Activated naive CD8-positive, alpha-beta T cell (primary cell): ENCODE measurements at regions not wholly inside any gene's neighbourhood (a gene's known extent, or its start where the extent isn't known, plus 50 kb on each side); places are given as distances from the start of the nearest gene placed in this dataset.
"Not testable (repeated sequence)": the region's sequence is repeated elsewhere in the genome, so short reads cannot be mapped to it uniquely, and the experiment has no call there.

Source experiments
- H3K27ac Mint-ChIP-seq: one replicate; pipeline ENCODE4 v1.8.0; 2021; ENCODE audit warnings: mixed read lengths
- H3K27me3 Mint-ChIP-seq: one replicate; pipeline ENCODE4 v1.8.0; 2021; ENCODE audit warnings: mixed read lengths
- H3K36me3 Mint-ChIP-seq: one replicate; pipeline ENCODE4 v1.8.0; 2021; ENCODE audit warnings: mixed read lengths
- H3K4me1 Mint-ChIP-seq: one replicate; pipeline ENCODE4 v1.8.0; 2021; ENCODE audit warnings: low read depth, mixed read lengths
- H3K4me3 Mint-ChIP-seq: one replicate; pipeline ENCODE4 v1.8.0; 2021; ENCODE audit warnings: mild to moderate bottlenecking, mixed read lengths
- H3K9me3 Mint-ChIP-seq: one replicate; pipeline ENCODE4 v1.8.0; 2021; ENCODE audit warnings: low read depth, mixed read lengths

DNA sequence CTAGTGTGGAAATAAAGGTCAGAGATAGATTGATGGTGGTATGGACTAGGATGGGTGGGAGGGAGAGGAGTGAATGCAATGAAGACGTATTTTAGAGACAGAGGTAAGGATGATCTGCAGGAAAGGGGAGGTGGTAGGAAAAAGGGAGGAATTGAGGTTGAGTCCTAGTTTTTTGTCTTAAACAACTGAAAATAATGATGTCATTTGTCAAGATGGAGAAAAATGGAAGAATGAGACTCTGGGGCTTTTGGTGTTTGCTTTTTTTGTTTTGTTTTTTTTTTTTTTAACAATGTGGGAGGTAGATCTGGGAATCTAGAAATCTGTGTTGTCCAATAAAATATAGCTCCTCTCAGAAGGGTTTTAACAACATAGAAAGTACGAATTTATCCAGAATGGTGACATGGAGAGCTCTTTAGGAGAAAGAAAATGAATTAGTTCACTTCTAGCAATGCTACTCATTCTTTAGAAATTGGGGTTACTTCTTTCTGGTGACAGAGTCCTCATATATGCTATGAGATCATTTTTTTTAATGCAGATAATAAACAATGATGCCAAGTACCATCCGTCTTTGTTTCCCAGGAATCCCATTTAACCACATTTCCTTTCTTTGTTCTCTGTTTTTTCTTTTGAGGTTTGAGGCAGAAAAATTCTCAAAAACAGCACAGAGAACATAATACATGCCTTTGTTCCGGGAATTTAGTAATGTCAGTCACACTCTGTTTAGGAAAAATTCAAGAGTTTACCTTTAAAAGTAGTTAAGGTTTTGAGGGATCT, 225.3 kb upstream of the COX10 start:
- H3K4me1 Mint-ChIP-seq: peaks cover 3% of the 10 kb centered on the region
- peaks cover 5% of the 10 kb centered on the region for H3K9me3 Mint-ChIP-seq
- H3K27me3 Mint-ChIP-seq: no peaks in the 10 kb centered on the region
- H3K36me3 Mint-ChIP-seq: peaks cover 3% of the 10 kb centered on the region
- H3K4me3 Mint-ChIP-seq: no peak overlapping the region
- no peak overlapping the region for H3K27ac Mint-ChIP-seq

DNA sequence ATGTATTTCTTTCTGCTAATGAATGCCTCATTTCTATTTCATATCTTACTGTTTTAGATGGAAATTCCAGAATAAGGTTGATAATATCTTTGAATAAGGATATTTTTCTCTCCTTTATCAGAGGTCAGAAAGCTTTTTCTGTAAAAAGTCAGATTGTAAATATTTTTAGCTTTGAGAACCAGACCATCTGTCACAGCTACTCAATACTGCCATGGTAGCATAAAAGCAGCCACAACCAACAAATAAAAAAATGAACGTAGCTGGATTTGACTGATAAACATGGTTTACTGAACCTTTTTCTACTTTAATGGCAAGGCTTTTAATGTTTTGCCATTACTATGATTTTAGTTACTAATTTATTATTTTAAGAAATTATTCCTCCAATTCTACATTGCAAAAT, 217.4 kb upstream of the COX10 start:
- H3K27me3 Mint-ChIP-seq: no peaks in the 10 kb centered on the region
- no peak overlapping the region for H3K4me3 Mint-ChIP-seq
- H3K4me1 Mint-ChIP-seq: no peaks in the 10 kb centered on the region
- peaks cover 17% of the 10 kb centered on the region for H3K36me3 Mint-ChIP-seq
- peaks cover 5% of the 10 kb centered on the region for H3K9me3 Mint-ChIP-seq
- no peak overlapping the region for H3K27ac Mint-ChIP-seq

DNA sequence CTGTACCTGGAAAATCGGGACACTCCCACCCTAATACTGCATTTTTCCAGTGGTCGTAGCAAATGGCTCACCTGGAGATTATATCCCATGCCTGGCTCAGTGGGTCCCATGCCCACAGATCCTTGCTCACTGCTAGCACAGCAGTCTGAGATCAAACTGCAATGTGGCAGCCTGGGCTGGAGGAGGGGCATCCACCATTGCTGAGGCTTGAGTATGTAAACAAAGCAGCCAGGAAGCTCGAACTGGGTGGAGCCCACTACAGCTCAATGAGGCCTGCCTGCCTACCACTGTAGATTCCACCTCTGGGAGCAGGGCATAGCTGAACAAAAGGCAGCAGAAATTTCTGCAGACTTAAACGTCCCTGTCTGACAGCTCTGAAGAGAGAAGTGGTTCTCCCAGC, 213.6 kb upstream of the COX10 start:
- H3K27ac Mint-ChIP-seq, H3K4me3 Mint-ChIP-seq, H3K9me3 Mint-ChIP-seq, H3K4me1 Mint-ChIP-seq, H3K27me3 Mint-ChIP-seq: not testable (repeated sequence)
- H3K36me3 Mint-ChIP-seq: peaks cover 25% of the 10 kb centered on the region

DNA sequence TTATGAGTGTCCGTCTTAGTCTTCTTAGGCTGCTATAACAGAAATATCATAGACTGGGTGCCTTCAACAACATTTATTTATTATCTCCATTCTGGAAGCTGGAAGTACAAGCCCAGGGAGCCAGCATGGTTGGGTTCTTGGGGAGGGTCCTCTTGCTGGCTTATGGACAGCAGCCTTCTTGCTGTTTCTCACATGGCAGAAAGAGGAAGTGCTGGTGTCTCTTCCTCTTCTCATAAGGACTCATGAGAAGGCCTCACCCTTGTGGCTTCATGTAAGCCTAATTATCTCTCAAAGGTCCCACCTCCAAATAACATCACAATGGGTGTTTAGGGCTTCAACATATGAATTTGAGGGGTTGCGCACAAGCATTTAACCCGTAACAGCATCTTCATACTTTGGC, 207.0 kb upstream of the COX10 start:
- no peak overlapping the region for H3K4me3 Mint-ChIP-seq
- no peak overlapping the region for H3K27ac Mint-ChIP-seq
- H3K27me3 Mint-ChIP-seq: no peaks in the 10 kb centered on the region
- H3K4me1 Mint-ChIP-seq: peaks cover 5% of the 10 kb centered on the region
- H3K36me3 Mint-ChIP-seq: peaks cover 11% of the 10 kb centered on the region
- peaks cover 9% of the 10 kb centered on the region for H3K9me3 Mint-ChIP-seq

DNA sequence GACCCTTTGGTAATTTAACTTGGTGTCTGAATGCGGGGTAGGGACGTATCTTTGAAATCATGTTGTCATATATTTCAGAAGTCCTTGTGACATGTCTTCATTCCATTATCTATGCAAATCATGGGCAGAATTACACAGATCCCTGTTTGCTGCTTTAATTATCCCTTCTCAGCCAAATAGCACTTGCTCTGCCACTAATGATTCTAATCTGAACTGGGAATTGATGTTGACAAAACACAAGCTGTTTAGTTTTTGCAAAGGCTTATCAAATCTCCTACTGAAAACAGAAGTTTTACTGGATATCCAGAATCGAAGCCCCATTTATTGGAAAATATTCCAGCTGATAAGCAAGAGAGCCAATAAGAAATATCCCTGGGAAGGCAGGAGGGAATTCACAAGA, 205.9 kb upstream of the COX10 start:
- no peak overlapping the region for H3K4me3 Mint-ChIP-seq
- peaks cover 5% of the 10 kb centered on the region for H3K4me1 Mint-ChIP-seq
- H3K9me3 Mint-ChIP-seq: peaks cover 5% of the 10 kb centered on the region
- no peaks in the 10 kb centered on the region for H3K27me3 Mint-ChIP-seq
- H3K36me3 Mint-ChIP-seq: peaks cover under 1% of the 10 kb centered on the region
- no peak overlapping the region for H3K27ac Mint-ChIP-seq

DNA sequence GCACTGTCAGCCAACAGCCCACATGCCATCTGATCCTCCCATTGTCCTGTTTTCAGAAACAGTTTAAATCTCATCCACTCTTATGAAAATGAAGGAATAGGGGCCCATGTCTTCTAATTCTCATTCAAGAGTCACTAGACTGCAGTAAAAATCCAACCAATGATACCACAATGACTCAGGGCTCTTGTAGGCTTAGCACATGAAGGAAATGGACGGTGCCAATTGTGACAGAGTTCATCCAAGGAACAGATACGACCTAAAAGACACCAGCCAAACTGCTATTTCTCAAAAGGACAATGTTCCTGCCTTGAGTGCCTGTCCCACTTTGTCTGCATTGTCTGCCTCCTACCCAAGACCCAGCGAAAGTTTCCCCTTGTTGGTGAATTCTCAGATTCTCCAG, 204.8 kb upstream of the COX10 start:
- no peak overlapping the region for H3K4me3 Mint-ChIP-seq
- no peaks in the 10 kb centered on the region for H3K27me3 Mint-ChIP-seq
- no peaks in the 10 kb centered on the region for H3K9me3 Mint-ChIP-seq
- no peaks in the 10 kb centered on the region for H3K36me3 Mint-ChIP-seq
- no peak overlapping the region for H3K27ac Mint-ChIP-seq
- peaks cover 5% of the 10 kb centered on the region for H3K4me1 Mint-ChIP-seq

DNA sequence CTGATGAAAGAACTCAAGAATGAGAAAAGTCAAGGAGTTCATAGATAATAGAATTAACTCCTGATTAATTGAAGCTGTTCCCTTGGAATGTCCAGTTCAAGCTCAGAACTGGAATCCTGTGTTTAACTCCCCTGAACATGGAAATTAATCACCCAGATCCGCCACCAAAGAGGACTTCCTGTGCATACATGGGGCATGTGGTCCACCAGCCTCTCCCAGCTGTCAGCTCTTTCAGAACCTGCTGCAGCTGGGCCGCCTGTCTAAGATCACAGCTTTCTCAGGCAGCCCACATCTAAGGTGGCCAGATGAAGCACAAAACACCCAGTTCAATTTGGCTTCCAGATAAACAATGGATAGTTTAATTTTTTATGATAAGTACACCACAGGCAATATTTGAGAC, 203.7 kb upstream of the COX10 start:
- H3K4me1 Mint-ChIP-seq: peaks cover 5% of the 10 kb centered on the region
- no peak overlapping the region for H3K27ac Mint-ChIP-seq
- H3K36me3 Mint-ChIP-seq: no peaks in the 10 kb centered on the region
- H3K4me3 Mint-ChIP-seq: no peak overlapping the region
- H3K9me3 Mint-ChIP-seq: no peaks in the 10 kb centered on the region
- no peaks in the 10 kb centered on the region for H3K27me3 Mint-ChIP-seq

- Mint-ChIP-seq H3K36me3 (peaks cover 8% of the 10 kb centered on the region), H3K4me3 (no peak overlapping the region), H3K9me3 (peaks cover 4% of the 10 kb centered on the region), H3K4me1 (peaks cover 5% of the 10 kb centered on the region), H3K27ac (no peak overlapping the region), H3K27me3 (no peaks in the 10 kb centered on the region)
Measured at GRCh38 chr17:13869331-13869940, 199.9 kb upstream of the COX10 start.

GRCh38 chr17:13871261-13871660, 198.0 kb upstream of the COX10 start:
- H3K9me3 Mint-ChIP-seq: peaks cover 4% of the 10 kb centered on the region
- no peaks in the 10 kb centered on the region for H3K4me1 Mint-ChIP-seq
- no peak overlapping the region for H3K27ac Mint-ChIP-seq
- H3K4me3 Mint-ChIP-seq: no peak overlapping the region
- H3K27me3 Mint-ChIP-seq: no peaks in the 10 kb centered on the region
- peaks cover 11% of the 10 kb centered on the region for H3K36me3 Mint-ChIP-seq

DNA sequence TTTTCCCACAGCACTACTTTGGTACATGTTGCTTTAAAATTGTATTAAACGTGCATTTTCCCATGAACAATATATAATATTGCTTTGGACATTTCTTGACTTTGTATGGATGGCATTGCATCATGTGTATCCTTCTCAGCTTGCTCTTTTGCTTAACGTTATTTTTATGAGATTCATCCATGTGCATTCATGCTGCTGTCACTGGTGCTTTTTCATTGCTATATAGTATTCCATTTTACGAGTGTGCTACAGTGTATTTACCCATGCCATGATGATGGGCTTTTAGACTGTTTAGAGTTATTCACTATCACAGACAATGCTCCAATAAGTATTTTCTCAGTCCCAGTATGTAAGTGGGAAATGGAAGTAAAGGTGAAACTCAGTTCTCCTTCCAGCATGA, 195.2 kb upstream of the COX10 start:
- H3K27me3 Mint-ChIP-seq: no peaks in the 10 kb centered on the region
- H3K4me3 Mint-ChIP-seq: no peak overlapping the region
- H3K4me1 Mint-ChIP-seq: no peaks in the 10 kb centered on the region
- peaks cover 15% of the 10 kb centered on the region for H3K36me3 Mint-ChIP-seq
- peaks cover 4% of the 10 kb centered on the region for H3K9me3 Mint-ChIP-seq
- H3K27ac Mint-ChIP-seq: no peak overlapping the region

- Mint-ChIP-seq H3K4me1 (no peaks in the 10 kb centered on the region), H3K27me3 (no peaks in the 10 kb centered on the region), H3K27ac (no peak overlapping the region), H3K4me3 (no peak overlapping the region), H3K36me3 (peaks cover 15% of the 10 kb centered on the region), H3K9me3 (peaks cover 4% of the 10 kb centered on the region)
Measured at GRCh38 chr17:13874817-13875216, 194.5 kb upstream of the COX10 start.

GRCh38 chr17:13879961-13880466, 189.3 kb upstream of the COX10 start:
- H3K27me3 Mint-ChIP-seq: no peaks in the 10 kb centered on the region
- H3K27ac Mint-ChIP-seq: no peak overlapping the region
- H3K4me3 Mint-ChIP-seq: no peak overlapping the region
- H3K4me1 Mint-ChIP-seq: no peaks in the 10 kb centered on the region
- H3K9me3 Mint-ChIP-seq: no peaks in the 10 kb centered on the region
- H3K36me3 Mint-ChIP-seq: peaks cover 10% of the 10 kb centered on the region

DNA sequence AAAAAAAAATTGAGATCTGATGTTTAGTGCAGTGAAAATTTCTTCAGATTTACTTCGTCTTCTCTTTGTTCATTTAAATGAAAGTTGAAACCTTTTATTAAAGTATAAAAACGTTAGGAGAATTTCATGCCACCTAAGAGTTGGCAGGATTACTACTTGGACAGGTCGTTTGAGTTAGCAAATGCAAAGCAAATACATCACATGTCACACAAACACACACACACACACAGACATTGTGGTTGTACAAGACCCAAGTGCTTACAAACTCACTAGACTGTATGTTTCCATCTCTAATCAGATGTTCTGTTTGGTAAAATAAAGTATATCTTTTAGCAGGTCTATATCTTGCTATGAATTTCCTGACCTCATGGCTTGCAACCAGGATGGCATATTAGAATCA, 185.6 kb upstream of the COX10 start:
- H3K36me3 Mint-ChIP-seq: peaks cover 3% of the 10 kb centered on the region
- H3K4me1 Mint-ChIP-seq: no peaks in the 10 kb centered on the region
- no peak overlapping the region for H3K27ac Mint-ChIP-seq
- H3K9me3 Mint-ChIP-seq: no peaks in the 10 kb centered on the region
- H3K27me3 Mint-ChIP-seq: no peaks in the 10 kb centered on the region
- no peak overlapping the region for H3K4me3 Mint-ChIP-seq

DNA sequence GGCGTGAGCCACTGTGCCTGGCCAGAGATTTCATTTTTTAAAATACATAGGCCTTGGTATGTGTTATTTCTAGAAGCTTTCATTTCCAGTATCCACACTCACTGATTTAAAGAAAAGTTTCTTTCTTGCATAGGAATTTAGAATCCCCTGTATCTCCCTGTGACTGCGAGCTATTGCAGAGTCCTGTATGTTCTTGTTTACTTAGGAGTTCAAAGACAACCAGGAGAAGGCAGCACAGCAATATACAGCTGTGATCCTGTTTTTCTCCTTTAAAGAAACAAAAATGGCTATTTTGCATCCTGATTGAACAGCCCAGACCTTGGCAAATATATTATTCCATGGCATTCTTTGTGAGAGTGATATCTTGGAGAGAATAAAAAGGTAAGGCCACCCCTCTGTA, 185.0 kb upstream of the COX10 start:
- Mint-ChIP-seq H3K36me3 (peaks cover 3% of the 10 kb centered on the region), H3K4me3 (no peak overlapping the region), H3K9me3 (no peaks in the 10 kb centered on the region), H3K4me1 (no peaks in the 10 kb centered on the region), H3K27ac (no peak overlapping the region), H3K27me3 (no peaks in the 10 kb centered on the region)

- Mint-ChIP-seq H3K4me3 (no peak overlapping the region), H3K36me3 (peaks cover under 1% of the 10 kb centered on the region), H3K27ac (no peak overlapping the region), H3K9me3 (no peaks in the 10 kb centered on the region), H3K4me1 (no peaks in the 10 kb centered on the region), H3K27me3 (no peaks in the 10 kb centered on the region)
Measured at GRCh38 chr17:13885550-13885949, 183.8 kb upstream of the COX10 start.
